ENCODE measurements at regions not wholly inside any gene's neighbourhood (a gene's known extent, or its start where the extent isn't known, plus 50 kb on each side); places are given as distances from the start of the nearest gene placed in this dataset.

DNA sequence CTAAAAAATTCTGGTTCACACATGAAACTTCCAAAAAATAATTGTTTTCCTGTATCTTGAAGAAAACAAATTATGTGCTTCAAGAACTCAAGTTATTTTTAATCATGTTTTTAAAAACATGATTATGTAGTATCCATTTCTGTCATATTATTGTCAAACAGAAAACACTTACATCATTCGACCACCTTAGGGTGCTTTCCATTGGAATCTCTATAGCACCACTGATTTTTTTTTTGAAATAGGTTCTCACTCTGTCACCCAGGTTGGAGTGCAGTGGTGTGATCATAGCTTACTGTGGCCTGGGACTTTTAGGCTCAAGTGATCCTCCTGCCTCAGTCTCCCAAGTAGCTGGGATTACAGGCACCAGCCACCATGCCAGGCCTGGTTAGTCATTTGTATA lies 457.3 kb downstream of the SI start:
- TF ChIP-seq, protein P1, sequence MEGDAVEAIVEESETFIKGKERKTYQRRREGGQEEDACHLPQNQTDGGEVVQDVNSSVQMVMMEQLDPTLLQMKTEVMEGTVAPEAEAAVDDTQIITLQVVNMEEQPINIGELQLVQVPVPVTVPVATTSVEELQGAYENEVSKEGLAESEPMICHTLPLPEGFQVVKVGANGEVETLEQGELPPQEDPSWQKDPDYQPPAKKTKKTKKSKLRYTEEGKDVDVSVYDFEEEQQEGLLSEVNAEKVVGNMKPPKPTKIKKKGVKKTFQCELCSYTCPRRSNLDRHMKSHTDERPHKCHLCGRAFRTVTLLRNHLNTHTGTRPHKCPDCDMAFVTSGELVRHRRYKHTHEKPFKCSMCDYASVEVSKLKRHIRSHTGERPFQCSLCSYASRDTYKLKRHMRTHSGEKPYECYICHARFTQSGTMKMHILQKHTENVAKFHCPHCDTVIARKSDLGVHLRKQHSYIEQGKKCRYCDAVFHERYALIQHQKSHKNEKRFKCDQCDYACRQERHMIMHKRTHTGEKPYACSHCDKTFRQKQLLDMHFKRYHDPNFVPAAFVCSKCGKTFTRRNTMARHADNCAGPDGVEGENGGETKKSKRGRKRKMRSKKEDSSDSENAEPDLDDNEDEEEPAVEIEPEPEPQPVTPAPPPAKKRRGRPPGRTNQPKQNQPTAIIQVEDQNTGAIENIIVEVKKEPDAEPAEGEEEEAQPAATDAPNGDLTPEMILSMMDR (conservative IDR thresholded peaks at IDR 0.05; ENCODE audit: low read depth, low read length) = no peak
- no peak overlapping the region for H3K4me3 ChIP-seq (ENCODE audit: low read depth, low read length)
- DNase-seq (ENCODE audit: low read depth) = no peak

DNA sequence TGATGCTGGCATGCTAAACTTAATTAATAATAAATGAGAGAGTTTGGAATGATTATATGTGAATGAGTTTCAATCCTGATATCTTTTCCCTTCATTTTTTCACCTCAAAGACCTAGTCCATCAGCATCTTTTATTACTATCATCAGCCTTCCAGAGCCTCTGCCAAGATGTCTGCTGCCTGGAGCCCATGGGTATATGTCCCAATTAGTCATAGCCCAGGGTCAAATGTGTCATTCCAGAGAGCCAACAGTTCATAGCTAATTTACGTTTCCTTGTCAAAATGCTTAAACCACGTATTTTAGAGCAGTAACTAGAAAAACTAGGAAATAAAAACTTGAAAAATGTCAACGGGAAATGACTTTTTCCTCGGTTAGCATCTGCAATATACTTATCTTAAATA lies 457.9 kb downstream of the SI start:
- TF ChIP-seq, protein P1 (conservative IDR thresholded peaks at IDR 0.05; ENCODE audit: low read depth, low read length) = no peak
- H3K4me3 ChIP-seq (ENCODE audit: low read depth, low read length) = no peak overlapping the region

DNA sequence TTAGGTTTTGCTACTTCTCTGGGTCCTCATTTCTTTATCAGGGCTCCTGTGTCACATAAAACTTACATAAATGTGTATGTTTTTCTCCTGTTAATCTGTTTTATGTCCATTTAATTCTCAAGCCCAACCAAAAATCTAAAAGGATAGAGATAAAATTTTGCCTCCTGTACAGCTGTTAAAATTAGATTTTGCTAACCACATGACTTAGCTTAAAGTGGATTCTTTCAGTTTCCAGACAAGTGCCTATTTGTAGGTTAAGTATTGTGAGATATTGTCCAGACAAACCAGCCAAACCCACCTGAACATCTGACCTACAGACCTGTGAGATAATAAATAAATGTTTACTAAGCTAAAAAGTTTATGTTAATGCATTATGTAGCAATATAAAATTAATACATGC lies 465.5 kb downstream of the SI start:
- TF ChIP-seq, protein P1 (conservative IDR thresholded peaks at IDR 0.05; ENCODE audit: low read depth, low read length) = no peak
- H3K4me3 ChIP-seq (ENCODE audit: low read depth, low read length) = no peak overlapping the region
- no peak for DNase-seq (ENCODE audit: low read depth)

More for the DNA sequence above, 457.9 kb downstream of the SI start:
- no peak for DNase-seq (ENCODE audit: low read depth)

DNA sequence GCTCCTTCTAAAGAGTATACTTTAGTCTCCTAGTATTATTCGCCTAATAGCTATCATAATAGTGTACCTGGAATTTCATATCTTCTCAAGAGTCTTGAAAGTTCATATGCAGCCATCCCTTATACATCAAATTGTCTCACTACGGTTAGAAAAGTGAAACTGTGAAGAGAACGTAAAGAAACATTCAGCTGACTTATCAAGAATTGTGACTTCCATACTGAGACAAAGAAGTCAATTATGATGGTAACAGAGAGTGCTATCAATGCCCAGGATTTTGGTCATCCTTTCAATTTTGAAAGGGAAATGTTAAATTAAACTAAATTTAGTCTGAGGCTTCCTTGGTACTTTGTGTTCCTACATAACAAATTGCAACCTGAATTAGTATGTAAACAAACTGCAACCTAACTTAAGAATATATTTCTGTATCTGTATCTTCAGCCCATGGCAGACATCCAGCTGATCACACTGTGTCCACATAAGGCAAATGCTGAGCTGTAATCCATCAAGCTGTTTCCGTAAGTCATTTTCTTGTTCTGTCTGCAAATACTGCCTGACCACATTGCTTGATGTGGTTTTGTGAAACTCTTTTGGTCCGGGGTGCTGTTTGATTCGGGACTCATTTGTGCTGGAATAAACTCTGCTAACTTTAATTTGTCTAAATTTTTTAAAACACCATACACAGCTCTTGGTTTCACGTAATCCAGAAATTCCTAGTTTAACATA lies 469.6 kb downstream of the SI start:
- TF ChIP-seq, protein P1 (conservative IDR thresholded peaks at IDR 0.05; ENCODE audit: low read depth, low read length) = no peak
- H3K4me3 ChIP-seq (ENCODE audit: low read depth, low read length) = no peak overlapping the region
- DNase-seq (ENCODE audit: low read depth) = no peak

DNA sequence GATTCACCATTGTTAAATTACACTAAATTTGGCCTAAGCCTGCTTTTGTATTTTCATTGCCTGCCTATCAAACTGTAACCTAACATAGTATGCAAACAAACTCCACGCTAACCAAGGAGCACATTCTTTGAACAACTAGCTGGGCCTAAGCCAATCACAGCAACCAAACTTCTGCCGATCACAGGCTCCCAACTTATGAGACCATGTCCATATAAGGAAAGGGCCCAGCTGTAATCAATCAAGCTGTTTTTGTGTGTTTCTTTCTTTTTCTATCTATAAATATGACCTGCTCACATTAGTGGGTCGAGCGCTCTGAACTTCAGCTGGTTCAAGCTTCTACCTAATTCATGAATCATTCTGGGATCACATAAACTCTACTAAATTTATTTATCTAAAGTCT lies 473.6 kb downstream of the SI start:
- DNase-seq (ENCODE audit: low read depth) = no peak
- H3K4me3 ChIP-seq (ENCODE audit: low read depth, low read length) = no peak overlapping the region

DNA sequence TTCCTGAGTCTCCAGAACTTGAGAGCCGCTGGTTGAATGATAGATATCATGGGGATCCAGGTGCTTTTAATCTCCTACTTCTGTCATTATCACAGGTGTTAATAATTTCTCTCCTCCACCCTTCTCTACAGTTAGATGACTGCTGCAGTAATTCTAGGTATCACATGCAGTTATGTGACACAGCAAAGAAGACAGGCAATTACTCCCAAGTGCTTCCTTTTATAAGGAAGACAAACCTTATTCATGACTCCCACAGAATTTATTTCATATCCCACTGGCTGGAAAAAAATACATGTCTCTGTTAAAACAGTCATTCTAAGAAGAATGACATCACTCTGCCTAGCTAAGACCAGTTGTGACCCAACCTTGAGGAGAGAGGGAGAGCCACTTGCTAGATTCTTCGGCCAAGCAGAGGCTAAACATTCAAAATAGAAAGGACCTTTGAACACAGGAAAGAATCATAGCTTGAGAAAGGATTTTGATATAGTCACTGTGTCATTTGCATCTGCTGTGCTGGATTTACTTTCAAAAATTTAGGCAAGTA lies 500.6 kb downstream of the SI start:
- no peak for DNase-seq (ENCODE audit: low read depth)
- TF ChIP-seq, protein P1 (conservative IDR thresholded peaks at IDR 0.05; ENCODE audit: low read depth, low read length) = no peak
- no peak overlapping the region for H3K4me3 ChIP-seq (ENCODE audit: low read depth, low read length)

More for the DNA sequence above, 473.6 kb downstream of the SI start:
- TF ChIP-seq, protein P1 (conservative IDR thresholded peaks at IDR 0.05; ENCODE audit: low read depth, low read length) = no peak

DNA sequence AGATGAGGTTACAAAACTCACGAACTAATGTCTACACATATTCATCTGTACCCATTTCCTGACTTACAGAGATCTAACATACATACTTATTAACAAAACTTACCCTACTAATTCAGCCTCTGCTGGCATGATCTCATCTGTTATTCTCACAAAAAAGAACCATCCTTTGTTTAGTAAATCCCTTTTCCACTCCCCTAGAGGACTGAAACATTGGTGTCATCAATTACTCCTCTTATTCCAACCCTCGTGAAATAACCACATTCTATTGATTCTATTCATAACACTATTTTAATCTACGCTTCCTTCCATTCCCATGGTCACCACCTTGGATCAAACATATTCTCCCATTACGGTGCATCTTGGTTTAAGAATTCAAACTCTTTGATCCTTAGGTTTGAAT lies 505.9 kb downstream of the SI start:
- DNase-seq (ENCODE audit: low read depth) = no peak
- TF ChIP-seq, protein P1 (conservative IDR thresholded peaks at IDR 0.05; ENCODE audit: low read depth, low read length) = no peak

More for the DNA sequence above, 505.9 kb downstream of the SI start:
- no peak overlapping the region for H3K4me3 ChIP-seq (ENCODE audit: low read depth, low read length)
